Osteoblast (primary cell): ENCODE measurements at regions not wholly inside any gene's neighbourhood (a gene's known extent, or its start where the extent isn't known, plus 50 kb on each side); places are given as distances from the start of the nearest gene placed in this dataset.
"Not testable (repeated sequence)": the region's sequence is repeated elsewhere in the genome, so short reads cannot be mapped to it uniquely, and the experiment has no call there.

ENCODE experiments used
- DNase-seq: peaks from one replicate; pipeline ENCODE4 v3.0.0; 2011; ENCODE audit warnings: low spot score, mixed read lengths; ENCODE audit not compliant: insufficient read length; ENCODE audit errors: missing footprints
- H2AFZ ChIP-seq: 2 replicates; pipeline ENCODE4 v1.6.0; 2011; ENCODE audit warnings: mild to moderate bottlenecking, low read length
- H3K27ac ChIP-seq: 2 replicates; pipeline ENCODE4 v1.5.1; 2011; ENCODE audit warnings: mild to moderate bottlenecking, low read depth, low read length, moderate library complexity
- H3K27me3 ChIP-seq: 2 replicates; pipeline ENCODE4 v1.6.0; 2012; ENCODE audit warnings: mild to moderate bottlenecking, control low read depth, inconsistent platforms, low read length, moderate library complexity; ENCODE audit not compliant: insufficient read depth
- H3K36me3 ChIP-seq: 2 replicates; pipeline ENCODE4 v1.5.1; 2011; ENCODE audit warnings: mild to moderate bottlenecking, low read length, control low read depth, moderate library complexity; ENCODE audit not compliant: insufficient read depth
- H3K4me1 ChIP-seq: 2 replicates; pipeline ENCODE4 v1.5.1; 2011; ENCODE audit warnings: mild to moderate bottlenecking, low read length, control low read depth, moderate library complexity; ENCODE audit not compliant: insufficient read depth
- H3K4me2 ChIP-seq: 2 replicates; pipeline ENCODE4 v1.6.0; 2011; ENCODE audit warnings: mild to moderate bottlenecking, low read length; ENCODE audit not compliant: insufficient read depth
- H3K4me3 ChIP-seq: fragments of 200-600 bp; sonication (generic); 3 replicates; pipeline ENCODE4 v1.5.1; 2012; ENCODE audit warnings: mild to moderate bottlenecking, low read length, inconsistent platforms; ENCODE audit not compliant: insufficient read depth
- H3K79me2 ChIP-seq: 2 replicates; pipeline ENCODE4 v1.6.0; 2012; ENCODE audit warnings: mild to moderate bottlenecking, low read length, control low read depth, inconsistent platforms; ENCODE audit not compliant: insufficient read depth
- H3K9me3 ChIP-seq: 2 replicates; pipeline ENCODE4 v1.5.1; 2011; ENCODE audit warnings: low read depth, low read length, control low read depth
- H4K20me1 ChIP-seq: 2 replicates; pipeline ENCODE4 v1.6.0; 2012; ENCODE audit warnings: mild to moderate bottlenecking, low read length, control low read depth; ENCODE audit not compliant: insufficient read depth
- CTCF ChIP-seq: IDR thresholded peaks from 2 replicates; pipeline ENCODE4 v1.5.1; 2011; ENCODE audit warnings: mild to moderate bottlenecking, low read depth, low read length, moderate library complexity; ENCODE audit errors: extremely low read depth

GRCh38 chr4:40693946-40694345 lies 55.8 kb upstream of the NSUN7 start:
- H3K27ac ChIP-seq, result no peak overlapping the region
- H3K4me3 ChIP-seq, result no peak overlapping the region
- no peak overlapping the region for H3K4me2 ChIP-seq
- no peaks in the 10 kb centered on the region for H3K36me3 ChIP-seq
- TF ChIP-seq CTCF, result no peak
- H3K4me1 ChIP-seq, result no peaks in the 10 kb centered on the region
- no peak overlapping the region for H2AFZ ChIP-seq
- no peaks in the 10 kb centered on the region for H3K9me3 ChIP-seq
- no peaks in the 10 kb centered on the region for H4K20me1 ChIP-seq
- H3K79me2 ChIP-seq, result no peaks in the 10 kb centered on the region
- H3K27me3 ChIP-seq, result peaks cover 2% of the 10 kb centered on the region
- DNase-seq, result no peak

- H3K36me3 ChIP-seq, H3K9me3 ChIP-seq, H4K20me1 ChIP-seq, H3K4me2 ChIP-seq, DNase-seq, H3K4me1 ChIP-seq, H3K27ac ChIP-seq, H3K27me3 ChIP-seq, H3K79me2 ChIP-seq, H2AFZ ChIP-seq, H3K4me3 ChIP-seq: not testable (repeated sequence)
These were observed 52.3 kb upstream of the NSUN7 start for GRCh38 chr4:40697476-40697875.

- H2AFZ ChIP-seq, result no peak overlapping the region
- no peak for DNase-seq
- no peaks in the 10 kb centered on the region for H4K20me1 ChIP-seq
- TF ChIP-seq CTCF, result no peak
- H3K9me3 ChIP-seq, result no peaks in the 10 kb centered on the region
- no peak overlapping the region for H3K4me2 ChIP-seq
- H3K27ac ChIP-seq, result no peak overlapping the region
- H3K4me3 ChIP-seq, result no peak overlapping the region
- no peaks in the 10 kb centered on the region for H3K79me2 ChIP-seq
- no peaks in the 10 kb centered on the region for H3K36me3 ChIP-seq
- peaks cover 2% of the 10 kb centered on the region for H3K27me3 ChIP-seq
- peaks cover 3% of the 10 kb centered on the region for H3K4me1 ChIP-seq
These were observed 51.0 kb upstream of the NSUN7 start for GRCh38 chr4:40698733-40699132.

GRCh38 chr4:40699648-40700047 lies 50.1 kb upstream of the NSUN7 start:
- H4K20me1 ChIP-seq, result no peaks in the 10 kb centered on the region
- no peaks in the 10 kb centered on the region for H3K9me3 ChIP-seq
- no peak for TF ChIP-seq CTCF
- H3K27ac ChIP-seq, result no peak overlapping the region
- no peak for DNase-seq
- H3K27me3 ChIP-seq, result peaks cover 1% of the 10 kb centered on the region
- no peaks in the 10 kb centered on the region for H3K36me3 ChIP-seq
- no peak overlapping the region for H2AFZ ChIP-seq
- no peaks in the 10 kb centered on the region for H3K79me2 ChIP-seq
- no peak overlapping the region for H3K4me3 ChIP-seq
- no peak overlapping the region for H3K4me2 ChIP-seq
- H3K4me1 ChIP-seq, result peaks cover 3% of the 10 kb centered on the region
